Suprapubic skin (tissue), 4 donors: ENCODE measurements at regions not wholly inside any gene's neighbourhood (a gene's known extent, or its start where the extent isn't known, plus 50 kb on each side); places are given as distances from the start of the nearest gene placed in this dataset.

ENCODE experiments used
- EP300 ChIP-seq: sonication (generic); formaldehyde crosslinking; IDR thresholded peaks from one replicate; pipeline ENCODE4 v1.6.1; 2017; ENCODE audit warnings: antibody characterized with exemption
- POLR2A ChIP-seq, 2 donors: fragments of 450-650 bp; IDR thresholded peaks; one replicate each; pipeline ENCODE4 v1.6.1; 2017; ENCODE audit warnings: antibody characterized with exemption in 2 of 2, mild to moderate bottlenecking in 2 of 2, moderate library complexity in 2 of 2
- POLR2AphosphoS5 ChIP-seq, 3 donors: sonication (generic); formaldehyde crosslinking; IDR thresholded peaks; one replicate each; pipeline ENCODE4 v1.6.1; 2017; ENCODE audit warnings: antibody characterized with exemption in 3 of 3
- TF ChIP-seq, protein P1 (sequence below), 2 donors: fragments of 200-600 bp in 1 of 2; fragments of 450-650 bp in 1 of 2; sonication (generic) in 1 of 2; IDR thresholded peaks; one replicate each; pipeline ENCODE4 v1.5.1; 2016 to 2019; ENCODE audit warnings: antibody characterized with exemption in 2 of 2, mild to moderate bottlenecking in 1 of 2, moderate library complexity in 1 of 2

DNA sequence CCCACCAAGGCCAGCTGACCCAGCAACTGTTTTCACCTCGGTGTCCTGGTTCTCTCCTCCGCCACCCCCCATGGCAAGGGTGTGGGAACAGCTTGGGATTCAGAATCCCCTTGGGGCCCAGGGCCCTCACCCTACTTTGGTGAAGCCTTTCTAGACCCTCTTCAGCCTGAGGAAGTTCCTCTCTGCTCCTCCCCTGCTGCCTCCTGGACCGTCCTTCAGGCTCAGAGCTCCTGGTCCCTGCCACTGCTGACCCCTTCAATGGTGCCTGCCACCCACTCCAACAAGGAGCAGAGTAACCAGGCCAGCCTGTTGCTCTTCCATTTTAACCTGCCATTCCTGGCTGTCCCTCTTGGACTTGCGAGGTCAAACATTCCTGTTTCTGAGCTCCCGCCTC is 72.0 kb upstream of the SMNDC1 start:
- TF ChIP-seq POLR2A (IDR thresholded peaks at IDR 0.05) (no peak), POLR2AphosphoS5 (IDR thresholded peaks at IDR 0.05) (no peak), EP300 (no peak)
- TF ChIP-seq, protein P1, sequence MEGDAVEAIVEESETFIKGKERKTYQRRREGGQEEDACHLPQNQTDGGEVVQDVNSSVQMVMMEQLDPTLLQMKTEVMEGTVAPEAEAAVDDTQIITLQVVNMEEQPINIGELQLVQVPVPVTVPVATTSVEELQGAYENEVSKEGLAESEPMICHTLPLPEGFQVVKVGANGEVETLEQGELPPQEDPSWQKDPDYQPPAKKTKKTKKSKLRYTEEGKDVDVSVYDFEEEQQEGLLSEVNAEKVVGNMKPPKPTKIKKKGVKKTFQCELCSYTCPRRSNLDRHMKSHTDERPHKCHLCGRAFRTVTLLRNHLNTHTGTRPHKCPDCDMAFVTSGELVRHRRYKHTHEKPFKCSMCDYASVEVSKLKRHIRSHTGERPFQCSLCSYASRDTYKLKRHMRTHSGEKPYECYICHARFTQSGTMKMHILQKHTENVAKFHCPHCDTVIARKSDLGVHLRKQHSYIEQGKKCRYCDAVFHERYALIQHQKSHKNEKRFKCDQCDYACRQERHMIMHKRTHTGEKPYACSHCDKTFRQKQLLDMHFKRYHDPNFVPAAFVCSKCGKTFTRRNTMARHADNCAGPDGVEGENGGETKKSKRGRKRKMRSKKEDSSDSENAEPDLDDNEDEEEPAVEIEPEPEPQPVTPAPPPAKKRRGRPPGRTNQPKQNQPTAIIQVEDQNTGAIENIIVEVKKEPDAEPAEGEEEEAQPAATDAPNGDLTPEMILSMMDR (IDR thresholded peaks at IDR 0.05) = no peak
